OCI-LY3 (cell line): ENCODE measurements at regions not wholly inside any gene's neighbourhood (a gene's known extent, or its start where the extent isn't known, plus 50 kb on each side); places are given as distances from the start of the nearest gene placed in this dataset.

Source experiments
- EZH2phosphoT487 ChIP-seq: fragments of 200-600 bp; shearing (Covaris generic); IDR thresholded peaks from 2 replicates; pipeline ENCODE4 v1.6.1; 2018; ENCODE audit warnings: antibody characterized with exemption, mixed run types, low read depth
- TF ChIP-seq, protein P1 (sequence below): fragments of 200-600, 300-600 bp; sonication (generic); IDR thresholded peaks from 2 replicates; pipeline ENCODE4 v1.5.1; 2014; ENCODE audit warnings: antibody characterized with exemption, low read length, low read depth

GRCh38 chr11:28420099-28420498, 311.9 kb downstream of the METTL15 start:
- TF ChIP-seq, protein P1, sequence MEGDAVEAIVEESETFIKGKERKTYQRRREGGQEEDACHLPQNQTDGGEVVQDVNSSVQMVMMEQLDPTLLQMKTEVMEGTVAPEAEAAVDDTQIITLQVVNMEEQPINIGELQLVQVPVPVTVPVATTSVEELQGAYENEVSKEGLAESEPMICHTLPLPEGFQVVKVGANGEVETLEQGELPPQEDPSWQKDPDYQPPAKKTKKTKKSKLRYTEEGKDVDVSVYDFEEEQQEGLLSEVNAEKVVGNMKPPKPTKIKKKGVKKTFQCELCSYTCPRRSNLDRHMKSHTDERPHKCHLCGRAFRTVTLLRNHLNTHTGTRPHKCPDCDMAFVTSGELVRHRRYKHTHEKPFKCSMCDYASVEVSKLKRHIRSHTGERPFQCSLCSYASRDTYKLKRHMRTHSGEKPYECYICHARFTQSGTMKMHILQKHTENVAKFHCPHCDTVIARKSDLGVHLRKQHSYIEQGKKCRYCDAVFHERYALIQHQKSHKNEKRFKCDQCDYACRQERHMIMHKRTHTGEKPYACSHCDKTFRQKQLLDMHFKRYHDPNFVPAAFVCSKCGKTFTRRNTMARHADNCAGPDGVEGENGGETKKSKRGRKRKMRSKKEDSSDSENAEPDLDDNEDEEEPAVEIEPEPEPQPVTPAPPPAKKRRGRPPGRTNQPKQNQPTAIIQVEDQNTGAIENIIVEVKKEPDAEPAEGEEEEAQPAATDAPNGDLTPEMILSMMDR, result no peak
- TF ChIP-seq EZH2phosphoT487, result no peak
